Heart left ventricle (tissue), 16 donors: ENCODE measurements at regions not wholly inside any gene's neighbourhood (a gene's known extent, or its start where the extent isn't known, plus 50 kb on each side); places are given as distances from the start of the nearest gene placed in this dataset.

Experiments used
- ATAC-seq, 4 donors: fragments of 200-7000 bp; cut with Tn5 transposase; one replicate each; pipeline ENCODE4 v1.9.1; 2020 to 2022; ENCODE audit warnings: moderate library complexity in 4 of 4, mild to moderate bottlenecking in 3 of 4, moderate number of reproducible peaks in 1 of 4
- DNase-seq, 5 donors: peaks; one replicate each; pipeline ENCODE4 v3.0.0-alpha.2; 2020
- H3K27ac ChIP-seq, 12 donors: fragments of 200-600 bp; sonication (generic) in 4 of 12; one replicate each; pipeline versions ENCODE4 v1.5.0 to v1.8.0; 2016 to 2022; ENCODE audit warnings: mild to moderate bottlenecking in 2 of 12
- H3K27me3 ChIP-seq, 9 donors: fragments of 200-600 bp; sonication (generic) in 2 of 9; one replicate each; pipeline versions ENCODE4 v1.5.1 to v1.8.0; 2016 to 2022; ENCODE audit warnings: mild to moderate bottlenecking in 3 of 9
- H3K36me3 ChIP-seq, 9 donors: fragments of 200-600 bp; sonication (generic) in 2 of 9; one replicate each; pipeline versions ENCODE4 v1.5.0 to v1.8.0; 2018 to 2022; ENCODE audit warnings: mild to moderate bottlenecking in 2 of 9
- H3K4me1 ChIP-seq, 12 donors: fragments of 200-600 bp; sonication (generic) in 4 of 12; one replicate each; pipeline versions ENCODE4 v1.5.0 to v1.8.0; 2016 to 2022; ENCODE audit warnings: mild to moderate bottlenecking in 3 of 12
- H3K4me3 ChIP-seq, 12 donors: fragments of 200-600 bp; sonication (generic) in 4 of 12; one replicate each; pipeline versions ENCODE4 v1.5.0 to v1.8.0; 2017 to 2022; ENCODE audit warnings: mild to moderate bottlenecking in 9 of 12, moderate library complexity in 4 of 12
- H3K9me3 ChIP-seq, 12 donors: fragments of 200-600 bp; sonication (generic) in 4 of 12; one replicate each; pipeline versions ENCODE4 v1.5.0 to v1.8.0; 2016 to 2022; ENCODE audit warnings: mild to moderate bottlenecking in 1 of 12
- POLR2A ChIP-seq, 2 donors: fragments of 450-650 bp; IDR thresholded peaks; one replicate each; pipeline ENCODE4 v1.6.1; 2017; ENCODE audit warnings: antibody characterized with exemption in 2 of 2, mild to moderate bottlenecking in 2 of 2, moderate library complexity in 2 of 2
- WGBS, 4 donors: extraction: QIAGEN DNeasy Blood & Tissue Kit in 2 of 4; methylation state at CpG; one replicate each; pipeline versions ENCODE4 v1.1.5 to v1.1.7; 2013 to 2018; 5-methylcytosine and 5-hydroxymethylcytosine counted together
- intact Hi-C, 10 donors: fragments of 100-400 bp; cut with DNase I; formaldehyde crosslinking; loops; one replicate each; pipeline versions ENCODE4 v1.11.1 to v1.14.2; 2022
- TF ChIP-seq, protein P1 (sequence below), 12 donors: fragments of 200-600 bp; sonication (generic) in 4 of 12; IDR thresholded peaks; one replicate each; pipeline versions ENCODE4 v1.5.0 to v1.8.0; 2018 to 2022; ENCODE audit warnings: antibody characterized with exemption in 12 of 12, mild to moderate bottlenecking in 5 of 12
- donor health status: ischemic (EF 13 %, LVEDD 7.1; RV severe dilation, severe dysfunction).
- donor health status: healthy with polysubstance abuse.
- donor health status: DM: no; HTN: yes; CAD: no.
- donor health status: DM: no; HTN: no; CAD: no.
- donor health status: ischemic (EF 25% LVEDD 6.9; RV normal size, moderate dysfunction).
- donor health status: ischemic (EF 25% LVEDD 5.7; RV mildly dilated, moderate dysfunction).
- donor health status: healthy.
- donor health status: DM: yes; HTN: yes; CAD: no.
- donor health status: ischemic (EF 35%, LVEDD 5.7; RV mildly dilated, moderate dysfunction).
- donor health status: nonischemic (EF 11% LVEDD 7.7; RV severe dilation, severe dysfunction).
- donor health status: DM: yes; HTN: yes; CAD: no.
- donor health status: PGD.
- donor health status: ischemic (EF 29% LVEDD 5.4; RV normal size, mild dysfunction).
- donor health status: nonischemic (EF 23%, LVEDD 6.1; RV moderate dilation, normal function).

DNA sequence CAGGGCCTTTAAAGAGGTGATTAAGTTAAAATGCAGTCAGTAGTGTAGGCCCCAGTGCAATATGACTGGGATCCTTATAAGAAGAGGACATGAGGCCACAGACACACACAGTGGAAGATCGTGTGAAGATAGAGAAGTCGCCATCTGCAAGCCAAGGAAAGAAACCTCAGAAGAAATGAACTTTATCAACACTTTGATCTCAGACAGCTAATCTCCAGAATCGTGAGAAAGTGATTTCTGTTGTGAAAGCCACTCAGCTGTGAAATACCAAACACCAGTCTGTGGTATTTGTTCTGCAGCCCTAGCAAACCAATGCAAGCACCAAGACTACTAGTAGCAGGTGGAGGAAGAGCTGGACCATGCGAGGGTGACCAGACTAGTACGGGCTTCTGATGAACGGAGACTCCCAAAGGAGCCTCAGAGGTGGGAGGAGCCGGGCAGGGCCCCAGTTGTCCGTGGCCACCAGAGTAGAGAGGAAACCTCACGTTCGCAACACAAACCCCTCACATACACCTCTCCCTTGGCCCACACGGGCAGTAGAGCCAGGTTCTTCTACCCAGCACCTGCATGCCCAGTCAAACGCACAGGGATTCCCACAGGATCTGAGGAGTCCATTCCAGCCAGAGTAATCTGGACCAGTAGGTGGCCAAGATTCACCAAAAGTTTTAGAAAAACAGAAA is 243.0 kb downstream of the TTC8 start:
- H3K4me3 ChIP-seq = no peak overlapping the region
- peaks cover 0 to 3% (median 0%) of the 10 kb centered on the region in 9 donors for H3K27me3 ChIP-seq
- H3K9me3 ChIP-seq = no peaks in the 10 kb centered on the region
- ATAC-seq (no peak), DNase-seq (no peak)
- no peaks in the 10 kb centered on the region for H3K4me1 ChIP-seq
- no peak overlapping the region for H3K27ac ChIP-seq
- WGBS, 4 donors = 65 to 77% (median 72%) methylated on average over 12 of the region's 12 CpGs
- intact Hi-C loops = no loop called here
- H3K36me3 ChIP-seq = no peaks in the 10 kb centered on the region
- TF ChIP-seq POLR2A (IDR thresholded peaks at IDR 0.05) = no peak
- TF ChIP-seq, protein P1, sequence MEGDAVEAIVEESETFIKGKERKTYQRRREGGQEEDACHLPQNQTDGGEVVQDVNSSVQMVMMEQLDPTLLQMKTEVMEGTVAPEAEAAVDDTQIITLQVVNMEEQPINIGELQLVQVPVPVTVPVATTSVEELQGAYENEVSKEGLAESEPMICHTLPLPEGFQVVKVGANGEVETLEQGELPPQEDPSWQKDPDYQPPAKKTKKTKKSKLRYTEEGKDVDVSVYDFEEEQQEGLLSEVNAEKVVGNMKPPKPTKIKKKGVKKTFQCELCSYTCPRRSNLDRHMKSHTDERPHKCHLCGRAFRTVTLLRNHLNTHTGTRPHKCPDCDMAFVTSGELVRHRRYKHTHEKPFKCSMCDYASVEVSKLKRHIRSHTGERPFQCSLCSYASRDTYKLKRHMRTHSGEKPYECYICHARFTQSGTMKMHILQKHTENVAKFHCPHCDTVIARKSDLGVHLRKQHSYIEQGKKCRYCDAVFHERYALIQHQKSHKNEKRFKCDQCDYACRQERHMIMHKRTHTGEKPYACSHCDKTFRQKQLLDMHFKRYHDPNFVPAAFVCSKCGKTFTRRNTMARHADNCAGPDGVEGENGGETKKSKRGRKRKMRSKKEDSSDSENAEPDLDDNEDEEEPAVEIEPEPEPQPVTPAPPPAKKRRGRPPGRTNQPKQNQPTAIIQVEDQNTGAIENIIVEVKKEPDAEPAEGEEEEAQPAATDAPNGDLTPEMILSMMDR (IDR thresholded peaks at IDR 0.05) = no peak

DNA sequence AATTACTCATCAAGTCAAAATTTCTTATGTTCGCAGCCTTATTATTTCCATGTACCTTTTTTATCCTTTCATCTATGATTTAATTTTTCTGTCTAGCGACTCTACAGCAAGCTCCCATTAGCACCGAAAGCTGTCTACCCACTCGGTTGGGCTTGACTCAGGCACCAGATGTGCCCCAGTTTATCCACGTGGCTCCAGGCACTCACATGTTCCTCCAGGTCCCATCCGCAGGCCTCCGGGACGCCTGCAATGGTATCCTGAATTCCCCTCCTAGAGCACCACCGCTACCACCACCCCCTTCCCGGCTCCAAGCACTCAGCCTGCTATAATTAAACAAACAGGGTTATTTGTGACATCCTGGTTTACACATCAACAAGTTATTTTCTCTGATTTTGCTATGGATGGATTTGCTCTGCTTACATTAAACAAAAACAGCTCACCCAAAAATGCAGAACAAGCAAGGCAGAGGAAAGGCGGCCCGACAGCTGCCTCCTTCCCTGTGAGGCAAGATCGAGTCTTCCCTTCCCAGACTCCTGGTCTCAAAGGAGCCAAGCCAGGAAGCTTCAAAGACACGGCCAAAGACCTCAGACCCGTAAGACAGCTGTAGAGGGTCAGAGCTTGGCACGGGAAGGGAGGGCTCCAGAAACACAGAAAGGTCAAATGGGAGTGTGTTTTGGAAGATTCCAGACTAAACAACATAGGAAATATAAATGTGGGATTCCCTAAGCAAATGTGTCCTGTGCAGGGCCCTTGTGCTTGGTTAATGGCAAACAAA is 253.8 kb downstream of the TTC8 start:
- no peak overlapping the region for H3K27ac ChIP-seq
- H3K9me3 ChIP-seq = no peaks in the 10 kb centered on the region
- intact Hi-C loops = no loop called here
- no peak for DNase-seq
- TF ChIP-seq, protein P1 (IDR thresholded peaks at IDR 0.05) = no peak
- no peak for TF ChIP-seq POLR2A (IDR thresholded peaks at IDR 0.05)
- no peaks in the 10 kb centered on the region for H3K36me3 ChIP-seq
- no peaks in the 10 kb centered on the region for H3K4me1 ChIP-seq
- peak in 1 of 4 donors; percentile 37 for ATAC-seq
- 75 to 80% (median 77%) methylated on average over 16 of the region's 16 CpGs for WGBS, 4 donors
- no peaks in the 10 kb centered on the region for H3K27me3 ChIP-seq
- H3K4me3 ChIP-seq = no peak overlapping the region

DNA sequence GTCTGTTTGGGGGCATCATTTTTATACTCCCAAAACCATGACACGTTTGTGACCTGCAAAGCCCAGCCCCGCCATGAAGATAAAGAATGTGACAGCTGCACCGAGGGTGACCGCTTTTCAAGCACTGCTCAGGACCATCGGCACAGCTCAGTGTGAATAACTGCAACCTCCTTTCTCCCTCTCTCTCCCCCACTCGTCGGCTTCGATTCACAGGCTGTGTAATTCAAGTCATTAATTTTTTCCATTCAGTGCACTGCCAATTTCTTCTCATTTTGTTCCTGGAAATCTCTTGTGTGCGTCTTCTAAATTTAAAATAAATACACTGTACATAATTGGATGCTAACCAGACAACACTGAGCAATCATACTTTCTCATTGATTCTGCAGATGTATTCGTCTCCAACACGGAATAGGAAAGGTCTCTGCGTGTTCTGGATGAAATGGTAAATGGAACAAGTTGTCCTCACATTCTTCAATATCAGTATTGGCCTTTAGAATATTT is 260.8 kb downstream of the TTC8 start:
- H3K36me3 ChIP-seq = no peaks in the 10 kb centered on the region
- TF ChIP-seq POLR2A (IDR thresholded peaks at IDR 0.05) = no peak
- TF ChIP-seq, protein P1 (IDR thresholded peaks at IDR 0.05) = no peak
- DNase-seq (no peak), ATAC-seq (peak; percentile 22 to 53 (median 47))
- 49 to 65% (median 60%) methylated on average over 12 of the region's 12 CpGs for WGBS, 4 donors
- no peaks in the 10 kb centered on the region for H3K27me3 ChIP-seq
- H3K27ac ChIP-seq = peak overlapping the region in 3 of 12 donors; percentile 14 to 43 (median 40)
- intact Hi-C loops = no loop called here
- peak overlapping the region in 2 of 12 donors; percentile 6 to 21 for H3K4me3 ChIP-seq
- H3K4me1 ChIP-seq = peaks cover 0 to 14% (median 3%) of the 10 kb centered on the region in 12 donors
- H3K9me3 ChIP-seq = no peaks in the 10 kb centered on the region

DNA sequence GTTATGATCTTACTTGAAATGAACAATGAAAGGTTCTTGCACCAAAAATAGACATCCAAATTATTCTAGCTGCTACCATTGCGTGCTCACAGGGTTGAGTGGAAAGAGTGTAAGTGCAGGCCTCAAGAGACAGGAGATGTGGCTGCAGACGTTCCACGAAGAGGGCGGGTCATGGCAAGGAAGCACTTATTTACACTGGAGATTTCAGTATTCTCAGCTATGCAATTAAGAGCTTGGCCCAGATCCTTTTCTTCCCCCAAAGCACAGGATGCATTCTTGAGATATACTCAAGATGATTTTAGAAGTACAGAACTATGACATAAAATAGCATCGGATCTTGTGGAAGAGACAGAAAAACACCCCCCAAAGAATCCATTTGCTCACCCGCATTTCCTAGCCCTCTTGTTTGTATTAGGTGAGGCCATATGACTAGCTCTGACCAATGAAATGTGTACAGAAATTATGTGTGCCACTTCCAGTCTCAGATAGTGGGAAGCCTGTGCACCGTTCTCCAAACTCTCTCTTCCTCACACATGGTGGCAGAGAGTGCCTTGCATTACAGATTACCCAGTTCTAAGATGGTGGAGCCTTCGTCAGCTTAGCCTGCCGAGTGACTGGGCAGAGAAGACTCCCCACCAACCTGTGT is 261.4 kb downstream of the TTC8 start:
- 47 to 63% (median 54%) methylated on average over 9 of the region's 9 CpGs for WGBS, 4 donors
- peak overlapping the region in 4 of 12 donors; percentile 28 to 57 (median 42) for H3K27ac ChIP-seq

More for the DNA sequence above, 261.4 kb downstream of the TTC8 start:
- ATAC-seq = peak; percentile 74 to 89 (median 78)
- peaks cover 0 to 14% (median 3%) of the 10 kb centered on the region in 12 donors for H3K4me1 ChIP-seq
- intact Hi-C loops = no loop called here
- H3K4me3 ChIP-seq = peak overlapping the region in 2 of 12 donors; percentile 6 to 21
- no peaks in the 10 kb centered on the region for H3K9me3 ChIP-seq
- H3K27me3 ChIP-seq = no peaks in the 10 kb centered on the region
- DNase-seq = peak in 3 of 5 donors; percentile 45 to 57 (median 56)
- H3K36me3 ChIP-seq = no peaks in the 10 kb centered on the region
- no peak for TF ChIP-seq POLR2A (IDR thresholded peaks at IDR 0.05)
- TF ChIP-seq, protein P1 (IDR thresholded peaks at IDR 0.05) = no peak
